K562 (cell line): ENCODE measurements at regions not wholly inside any gene's neighbourhood (a gene's known extent, or its start where the extent isn't known, plus 50 kb on each side); places are given as distances from the start of the nearest gene placed in this dataset.
A peak's percentile ranks its signal among the peaks of the same experiment; 100 is the strongest.

Source experiments
- ATAC-seq: fragments of 200-7000 bp; cut with Tn5 transposase; 3 replicates; pipeline ENCODE4 v1.9.1; 2020; ENCODE audit warnings: moderate library complexity
- BruUV-seq: library from RNA; stranded (reverse); fragments of 400-500 nt; replicated peaks from 2 replicates; lab custom pipeline; 2021; lab: Mats Ljungman, UMichigan
- CTCF ChIA-PET: fragments of 300-600 bp; formaldehyde crosslinking; extraction: SDS; loops from one replicate; lab custom pipeline; 2021; ENCODE audit warnings: low intra/inter-chr PET ratio; lab: Yijun Ruan, JAX
- POLR2A ChIA-PET: fragments of 300-600, 350-650 bp; sonication (Branson Sonifier 250); formaldehyde crosslinking; extraction: SDS; loops from one replicate; lab custom pipeline; 2021; ENCODE audit warnings: antibody characterized with exemption, inconsistent platforms; lab: Yijun Ruan, JAX
- DNase-seq, 4 experiments: peaks; one replicate each; pipeline versions ENCODE4 v3.0.0 to v3.0.0-alpha.2; 2011 to 2018; ENCODE audit warnings: low spot score in 3 of 4, mixed read lengths in 3 of 4; ENCODE audit errors: extremely low read depth in 1 of 4
- FAIRE-seq: peaks from 2 replicates; lab custom pipeline; 2011; peaks lifted over from hg19 to GRCh38; lab: Jason Lieb, UNC
- H2AFZ ChIP-seq: 2 replicates; pipeline ENCODE4 v1.6.0; 2011; ENCODE audit warnings: low read depth, low read length, control low read depth, inconsistent platforms
- H3K27ac ChIP-seq: fragments of 200-600 bp; 3 replicates; pipeline ENCODE4 v1.8.0; 2011; ENCODE audit warnings: low read depth, mild to moderate bottlenecking, control low read depth, inconsistent platforms, low read length, moderate library complexity, mixed read lengths; ENCODE audit errors: extremely low read depth
- H3K27me3 ChIP-seq, 2 experiments: fragments of 300-600 bp in 1 of 2; 2 replicates in 1 of 2; 3 replicates in 1 of 2; pipeline versions ENCODE4 v1.6.0 to v1.8.0; 2011; ENCODE audit warnings: inconsistent platforms in 2 of 2, low read length in 2 of 2, mild to moderate bottlenecking in 1 of 2, mixed read lengths in 1 of 2, moderate library complexity in 1 of 2; ENCODE audit not compliant: control insufficient read depth in 2 of 2, insufficient read depth in 2 of 2
- H3K36me3 ChIP-seq: fragments of 300-600 bp; 3 replicates; pipeline ENCODE4 v1.8.0; 2011; ENCODE audit warnings: mild to moderate bottlenecking, low read length, inconsistent platforms; ENCODE audit not compliant: control insufficient read depth, insufficient read depth
- H3K4me1 ChIP-seq, 2 experiments: fragments of 200-600 bp in 1 of 2; replicated peaks in 1 of 2; 2 replicates in 1 of 2; 3 replicates in 1 of 2; pipeline versions ENCODE4 v1.5.1 to v1.8.0; 2011; ENCODE audit warnings: inconsistent platforms in 2 of 2, low read length in 2 of 2, mild to moderate bottlenecking in 1 of 2, mixed read lengths in 1 of 2, moderate library complexity in 1 of 2; ENCODE audit not compliant: control insufficient read depth in 2 of 2, insufficient read depth in 2 of 2
- H3K4me2 ChIP-seq: 2 replicates; pipeline ENCODE4 v1.6.1; 2011; ENCODE audit warnings: low read length, control low read depth, inconsistent platforms, mixed read lengths; ENCODE audit not compliant: insufficient read depth
- H3K4me3 ChIP-seq: fragments of 200-600 bp; sonication (generic), shearing (Covaris generic); 2 replicates; pipeline ENCODE4 v1.5.1; 2016; ENCODE audit warnings: control low read depth, inconsistent platforms
- H3K79me2 ChIP-seq: fragments of 200-600 bp; 3 replicates; pipeline ENCODE4 v1.8.0; 2011; ENCODE audit warnings: low read length, inconsistent platforms; ENCODE audit not compliant: control insufficient read depth, insufficient read depth
- H3K9ac ChIP-seq, 2 experiments: 2 replicates each; pipeline versions ENCODE4 v1.6.0 to v1.6.1; 2011; ENCODE audit warnings: low read depth in 2 of 2, low read length in 2 of 2, control low read depth in 1 of 2, inconsistent platforms in 1 of 2, mild to moderate bottlenecking in 1 of 2, mixed read lengths in 1 of 2; ENCODE audit not compliant: insufficient read depth in 1 of 2
- H3K9me1 ChIP-seq: one replicate; pipeline ENCODE4 v1.6.0; 2011; ENCODE audit warnings: inconsistent platforms, mild to moderate bottlenecking, low read length, moderate library complexity; ENCODE audit not compliant: control insufficient read depth, insufficient read depth
- H3K9me3 ChIP-seq: replicated peaks from 2 replicates; pipeline ENCODE4 v1.5.1; 2011; ENCODE audit warnings: low read depth, low read length, inconsistent platforms; ENCODE audit not compliant: control insufficient read depth, insufficient read depth
- H4K20me1 ChIP-seq: replicated peaks from 2 replicates; pipeline ENCODE4 v1.6.1; 2011; ENCODE audit warnings: low read length, inconsistent platforms, mixed read lengths; ENCODE audit not compliant: control insufficient read depth, insufficient read depth
- ARID1B ChIP-seq: fragments of 450-650 bp; IDR thresholded peaks from 2 replicates; pipeline ENCODE4 v1.6.1; 2016; ENCODE audit warnings: antibody characterized with exemption, mild to moderate bottlenecking, inconsistent platforms
- CREM ChIP-seq: IDR thresholded peaks from 2 replicates; pipeline ENCODE4 v1.6.1; 2014; ENCODE audit warnings: antibody characterized with exemption, low read depth
- CXXC5 ChIP-seq: fragments of 250-450 bp; sonication (Bioruptor Pico); IDR thresholded peaks from 2 replicates; pipeline ENCODE4 v1.8.0; 2022; ENCODE audit warnings: inconsistent platforms, mild to moderate bottlenecking, moderate library complexity
- HIVEP1 ChIP-seq: fragments of 250-450 bp; sonication (Bioruptor Pico); IDR thresholded peaks from 2 replicates; pipeline ENCODE4 v1.4.0; 2020; ENCODE audit warnings: mild to moderate bottlenecking
- MAZ ChIP-seq, 2 experiments: fragments of 450-650 bp in 1 of 2; sonication (generic) in 1 of 2; formaldehyde crosslinking; IDR thresholded peaks in 1 of 2; conservative IDR thresholded peaks in 1 of 2; 2 replicates each; pipeline versions ENCODE4 v1.4.0 to v1.5.0; 2020; ENCODE audit warnings: mild to moderate bottlenecking in 1 of 2, missing genetic modification reagents in 1 of 2
- MEF2D ChIP-seq: conservative IDR thresholded peaks from 2 replicates; pipeline ENCODE4 v1.6.1; 2016; ENCODE audit warnings: low read depth, missing genetic modification characterization, missing compliant biosample characterization
- MYC ChIP-seq, 2 experiments: fragments of 250-450 bp in 1 of 2; sonication (Bioruptor Pico) in 1 of 2; IDR thresholded peaks; 2 replicates each; pipeline versions ENCODE4 v1.5.1 to v1.6.1; 2012 to 2021; ENCODE audit warnings: low read depth in 2 of 2, borderline replicate concordance in 1 of 2, improper control_type of control experiment in 1 of 2, low read length in 1 of 2, mild to moderate bottlenecking in 1 of 2, moderate library complexity in 1 of 2
- OTX1 ChIP-seq: fragments of 450-650 bp; formaldehyde crosslinking; IDR thresholded peaks from 2 replicates; pipeline ENCODE4 v1.4.0; 2022; ENCODE audit warnings: mild to moderate bottlenecking
- PTRF ChIP-seq: fragments of 450-650 bp; IDR thresholded peaks from 2 replicates; pipeline ENCODE4 v1.6.1; 2016; ENCODE audit warnings: mild to moderate bottlenecking, missing genetic modification characterization, missing compliant biosample characterization
- RCOR1 ChIP-seq, 2 experiments: IDR thresholded peaks; 2 replicates each; pipeline ENCODE4 v1.6.1; 2012; ENCODE audit warnings: low read depth in 2 of 2, low read length in 2 of 2, borderline replicate concordance in 1 of 2, improper control_type of control experiment in 1 of 2
- SAFB2 ChIP-seq: fragments of 200-400 bp; formaldehyde crosslinking; IDR thresholded peaks from 2 replicates; pipeline ENCODE4 v1.6.1; 2018; ENCODE audit warnings: borderline replicate concordance, low read length, low read depth, moderate library complexity; ENCODE audit not compliant: severe bottlenecking
- SMAD4 ChIP-seq: fragments of 250-450 bp; sonication (Bioruptor Pico); conservative IDR thresholded peaks from 2 replicates; pipeline ENCODE4 v1.8.0; 2021; ENCODE audit warnings: inconsistent platforms, mild to moderate bottlenecking, moderate library complexity
- TCF15 ChIP-seq: fragments of 250-450 bp; sonication (Bioruptor Pico); IDR thresholded peaks from 2 replicates; pipeline ENCODE4 v1.8.0; 2022; ENCODE audit warnings: moderate library complexity, mild to moderate bottlenecking, inconsistent platforms
- TRIM28 ChIP-seq: fragments of 450-650 bp; IDR thresholded peaks from 2 replicates; pipeline ENCODE4 v1.6.1; 2017
- ZBTB1 ChIP-seq: sonication (generic); formaldehyde crosslinking; IDR thresholded peaks from 2 replicates; pipeline ENCODE4 v1.8.1; 2023; ENCODE audit warnings: missing genetic modification reagents, low read depth, mild to moderate bottlenecking, borderline replicate concordance
- ZBTB34 ChIP-seq: fragments of 250-450 bp; sonication (Bioruptor Pico); IDR thresholded peaks from 2 replicates; pipeline ENCODE4 v1.8.0; 2021; ENCODE audit warnings: mild to moderate bottlenecking, moderate library complexity
- ZC3H11A ChIP-seq: IDR thresholded peaks from 2 replicates; pipeline ENCODE4 v1.6.1; 2012; ENCODE audit warnings: low read depth, low read length, improper control_type of control experiment
- ZNF232 ChIP-seq: sonication (generic); formaldehyde crosslinking; IDR thresholded peaks from 2 replicates; pipeline ENCODE4 v1.8.0; 2022; ENCODE audit warnings: mild to moderate bottlenecking, missing genetic modification reagents
- ZNF311 ChIP-seq: fragments of 250-450 bp; sonication (Bioruptor Pico); IDR thresholded peaks from 2 replicates; pipeline ENCODE4 v1.4.0; 2020; ENCODE audit warnings: mild to moderate bottlenecking, moderate library complexity
- ZNF639 ChIP-seq, 2 experiments: fragments of 200-800 bp in 1 of 2; sonication (Bioruptor generic) in 1 of 2; sonication (generic) in 1 of 2; formaldehyde crosslinking in 1 of 2; IDR thresholded peaks in 1 of 2; conservative IDR thresholded peaks in 1 of 2; 2 replicates each; pipeline versions ENCODE4 v1.5.0 to v1.6.1; 2016 to 2020; ENCODE audit warnings: missing compliant biosample characterization in 1 of 2, missing genetic modification characterization in 1 of 2, missing genetic modification reagents in 1 of 2
- ZNF79 ChIP-seq: fragments of 250-450 bp; sonication (Bioruptor Pico); IDR thresholded peaks from 2 replicates; pipeline ENCODE4 v1.4.0; 2020; ENCODE audit warnings: low read depth, mild to moderate bottlenecking, moderate library complexity
- WGBS: fragments of 100-300 bp; shearing (Covaris generic); methylation state at CpG from one replicate; pipeline ENCODE4 v1.1.6; 2016; ENCODE audit warnings: low coverage, mixed read lengths; ENCODE audit not compliant: insufficient coverage; ENCODE audit errors: missing lambda C conversion rate; 5-methylcytosine and 5-hydroxymethylcytosine counted together
- in situ Hi-C: fragments of 300-500 bp; cut with MboI; formaldehyde crosslinking; loops from 4 replicates; pipeline ENCODE4 v1.15.0; 2018; ENCODE audit warnings: inconsistent platforms, mixed read lengths
- intact Hi-C: fragments of 100-400 bp; cut with micrococcal nuclease; formaldehyde crosslinking; loops from 2 replicates; pipeline ENCODE4 v1.14.2; 2022

- Histone ChIP-seq H4K20me1 (no peaks in the 10 kb centered on the region), H3K36me3 (no peaks in the 10 kb centered on the region), H3K4me3 (no peak overlapping the region), H3K79me2 (no peaks in the 10 kb centered on the region), H3K27me3 (no peaks in the 10 kb centered on the region), H3K27ac (no peak overlapping the region), H3K9me1 (no peaks in the 10 kb centered on the region), H3K9ac (no peak overlapping the region), H3K9me3 (no peaks in the 10 kb centered on the region), H3K4me1 (no peaks in the 10 kb centered on the region; a peak in 2 of 5 replicates), H2AFZ (no peak overlapping the region), H3K4me2 (no peak overlapping the region)
- in situ Hi-C loops: no loop called here
- ChIA-PET POLR2A (no interaction called here), CTCF (no interaction called here)
- FAIRE-seq (no peak), ATAC-seq (no peak), DNase-seq (no peak)
- intact Hi-C loops: no loop called here
- WGBS: 5% methylated on average over 4 of the region's 4 CpGs
- no TSS peak for BruUV-seq
- 0 out of 2 replicates have a peak, but pooled peaks have one; percentile 22 for TF ChIP-seq CXXC5 (CRISPR knock-in tag)
- TF ChIP-seq TCF15 (CRISPR knock-in tag): no peak
- no peak for TF ChIP-seq MEF2D (tag)
- TF ChIP-seq SAFB2: no peak
- 0 out of 4 replicates have a peak, but pooled peaks of 1 of the 2 experiments have one; percentile 43 for TF ChIP-seq MAZ (CRISPR knock-in tag; conservative IDR thresholded peaks at IDR 0.05 in 1 of 2, IDR thresholded peaks at IDR 0.05 in 1 of 2)
- no peak for TF ChIP-seq ZC3H11A
- TF ChIP-seq SMAD4: no peak
- no peak for TF ChIP-seq TRIM28
- TF ChIP-seq CREM: no peak
- peak; percentile 57; the same call in 1 of the 2 replicates for TF ChIP-seq ZNF311 (CRISPR knock-in tag)
- TF ChIP-seq HIVEP1 (CRISPR knock-in tag): no peak
- no peak for TF ChIP-seq RCOR1 (IDR thresholded peaks at IDR 0.05; ENCODE audit: borderline replicate concordance in 1 of 2, low read depth in 2 of 2, low read length in 2 of 2)
- TF ChIP-seq ARID1B: no peak
- no peak for TF ChIP-seq ZBTB1
- 0 out of 2 replicates have a peak, but pooled peaks have one; percentile 12 for TF ChIP-seq ZNF79 (CRISPR knock-in tag)
- TF ChIP-seq OTX1 (CRISPR knock-in tag): no peak
- no peak for TF ChIP-seq MYC (IDR thresholded peaks at IDR 0.05; ENCODE audit: low read depth, low read length)
- TF ChIP-seq MYC (CRISPR knock-in tag; IDR thresholded peaks at IDR 0.05; ENCODE audit: borderline replicate concordance, low read depth): no peak
- TF ChIP-seq ZNF232: no peak
- no peak for TF ChIP-seq ZNF639 (CRISPR knock-in tag; conservative IDR thresholded peaks at IDR 0.05 in 1 of 2, IDR thresholded peaks at IDR 0.05 in 1 of 2)
- TF ChIP-seq PTRF: no peak
- TF ChIP-seq ZBTB34 (CRISPR knock-in tag): no peak
These were observed 88.4 kb downstream of the DUSP6 start for GRCh38 chr12:89263900-89264299.
